H1 (cell line): ENCODE measurements at regions not wholly inside any gene's neighbourhood (a gene's known extent, or its start where the extent isn't known, plus 50 kb on each side); places are given as distances from the start of the nearest gene placed in this dataset.

Source experiments
- EP300 ChIP-seq, 2 experiments: IDR thresholded peaks; 1 replicate in 1 of 2; 2 replicates in 1 of 2; pipeline ENCODE4 v1.6.1; 2011 to 2012; ENCODE audit warnings: low read depth in 2 of 2, low read length in 2 of 2, mild to moderate bottlenecking in 2 of 2, borderline replicate concordance in 1 of 2, inconsistent platforms in 1 of 2, moderate library complexity in 1 of 2
- MAFK ChIP-seq: IDR thresholded peaks from 2 replicates; pipeline ENCODE4 v1.6.1; 2012; ENCODE audit warnings: low read depth, mild to moderate bottlenecking, improper control_type of control experiment, low read length
- YY1 ChIP-seq: IDR thresholded peaks from 2 replicates; pipeline ENCODE4 v1.6.1; 2011; ENCODE audit warnings: low read depth, mild to moderate bottlenecking, low read length
- ZNF274 ChIP-seq: IDR thresholded peaks from 2 replicates; pipeline ENCODE4 v1.7.0; 2012; ENCODE audit warnings: low read length, borderline replicate concordance; ENCODE audit errors: extremely low read depth
- TF ChIP-seq, protein P1 (sequence below): fragments of 300-600 bp; sonication (generic); IDR thresholded peaks from 2 replicates; pipeline ENCODE4 v1.7.1; 2012; ENCODE audit warnings: low read length, moderate library complexity, mild to moderate bottlenecking, inconsistent platforms; ENCODE audit not compliant: insufficient replicate concordance

DNA sequence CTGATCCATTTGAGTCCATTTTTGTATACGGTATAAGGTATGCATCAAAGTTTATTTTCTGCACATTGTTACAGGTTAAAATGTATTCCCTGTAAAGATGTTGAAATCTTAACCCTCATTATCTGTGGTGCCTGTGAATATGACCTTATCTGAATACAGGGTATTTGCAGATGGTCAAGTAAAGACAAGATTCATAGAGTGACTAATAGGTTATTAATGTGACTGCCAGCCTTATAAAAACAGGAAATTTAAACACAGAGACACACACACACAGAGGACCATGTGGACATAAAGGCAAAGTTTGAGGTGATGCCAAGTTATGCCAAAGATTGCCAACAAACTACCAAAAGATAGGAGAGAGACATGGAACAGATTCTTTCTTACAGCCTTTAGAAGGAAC is 347.2 kb upstream of the DCN start (continued):
- TF ChIP-seq, protein P1, sequence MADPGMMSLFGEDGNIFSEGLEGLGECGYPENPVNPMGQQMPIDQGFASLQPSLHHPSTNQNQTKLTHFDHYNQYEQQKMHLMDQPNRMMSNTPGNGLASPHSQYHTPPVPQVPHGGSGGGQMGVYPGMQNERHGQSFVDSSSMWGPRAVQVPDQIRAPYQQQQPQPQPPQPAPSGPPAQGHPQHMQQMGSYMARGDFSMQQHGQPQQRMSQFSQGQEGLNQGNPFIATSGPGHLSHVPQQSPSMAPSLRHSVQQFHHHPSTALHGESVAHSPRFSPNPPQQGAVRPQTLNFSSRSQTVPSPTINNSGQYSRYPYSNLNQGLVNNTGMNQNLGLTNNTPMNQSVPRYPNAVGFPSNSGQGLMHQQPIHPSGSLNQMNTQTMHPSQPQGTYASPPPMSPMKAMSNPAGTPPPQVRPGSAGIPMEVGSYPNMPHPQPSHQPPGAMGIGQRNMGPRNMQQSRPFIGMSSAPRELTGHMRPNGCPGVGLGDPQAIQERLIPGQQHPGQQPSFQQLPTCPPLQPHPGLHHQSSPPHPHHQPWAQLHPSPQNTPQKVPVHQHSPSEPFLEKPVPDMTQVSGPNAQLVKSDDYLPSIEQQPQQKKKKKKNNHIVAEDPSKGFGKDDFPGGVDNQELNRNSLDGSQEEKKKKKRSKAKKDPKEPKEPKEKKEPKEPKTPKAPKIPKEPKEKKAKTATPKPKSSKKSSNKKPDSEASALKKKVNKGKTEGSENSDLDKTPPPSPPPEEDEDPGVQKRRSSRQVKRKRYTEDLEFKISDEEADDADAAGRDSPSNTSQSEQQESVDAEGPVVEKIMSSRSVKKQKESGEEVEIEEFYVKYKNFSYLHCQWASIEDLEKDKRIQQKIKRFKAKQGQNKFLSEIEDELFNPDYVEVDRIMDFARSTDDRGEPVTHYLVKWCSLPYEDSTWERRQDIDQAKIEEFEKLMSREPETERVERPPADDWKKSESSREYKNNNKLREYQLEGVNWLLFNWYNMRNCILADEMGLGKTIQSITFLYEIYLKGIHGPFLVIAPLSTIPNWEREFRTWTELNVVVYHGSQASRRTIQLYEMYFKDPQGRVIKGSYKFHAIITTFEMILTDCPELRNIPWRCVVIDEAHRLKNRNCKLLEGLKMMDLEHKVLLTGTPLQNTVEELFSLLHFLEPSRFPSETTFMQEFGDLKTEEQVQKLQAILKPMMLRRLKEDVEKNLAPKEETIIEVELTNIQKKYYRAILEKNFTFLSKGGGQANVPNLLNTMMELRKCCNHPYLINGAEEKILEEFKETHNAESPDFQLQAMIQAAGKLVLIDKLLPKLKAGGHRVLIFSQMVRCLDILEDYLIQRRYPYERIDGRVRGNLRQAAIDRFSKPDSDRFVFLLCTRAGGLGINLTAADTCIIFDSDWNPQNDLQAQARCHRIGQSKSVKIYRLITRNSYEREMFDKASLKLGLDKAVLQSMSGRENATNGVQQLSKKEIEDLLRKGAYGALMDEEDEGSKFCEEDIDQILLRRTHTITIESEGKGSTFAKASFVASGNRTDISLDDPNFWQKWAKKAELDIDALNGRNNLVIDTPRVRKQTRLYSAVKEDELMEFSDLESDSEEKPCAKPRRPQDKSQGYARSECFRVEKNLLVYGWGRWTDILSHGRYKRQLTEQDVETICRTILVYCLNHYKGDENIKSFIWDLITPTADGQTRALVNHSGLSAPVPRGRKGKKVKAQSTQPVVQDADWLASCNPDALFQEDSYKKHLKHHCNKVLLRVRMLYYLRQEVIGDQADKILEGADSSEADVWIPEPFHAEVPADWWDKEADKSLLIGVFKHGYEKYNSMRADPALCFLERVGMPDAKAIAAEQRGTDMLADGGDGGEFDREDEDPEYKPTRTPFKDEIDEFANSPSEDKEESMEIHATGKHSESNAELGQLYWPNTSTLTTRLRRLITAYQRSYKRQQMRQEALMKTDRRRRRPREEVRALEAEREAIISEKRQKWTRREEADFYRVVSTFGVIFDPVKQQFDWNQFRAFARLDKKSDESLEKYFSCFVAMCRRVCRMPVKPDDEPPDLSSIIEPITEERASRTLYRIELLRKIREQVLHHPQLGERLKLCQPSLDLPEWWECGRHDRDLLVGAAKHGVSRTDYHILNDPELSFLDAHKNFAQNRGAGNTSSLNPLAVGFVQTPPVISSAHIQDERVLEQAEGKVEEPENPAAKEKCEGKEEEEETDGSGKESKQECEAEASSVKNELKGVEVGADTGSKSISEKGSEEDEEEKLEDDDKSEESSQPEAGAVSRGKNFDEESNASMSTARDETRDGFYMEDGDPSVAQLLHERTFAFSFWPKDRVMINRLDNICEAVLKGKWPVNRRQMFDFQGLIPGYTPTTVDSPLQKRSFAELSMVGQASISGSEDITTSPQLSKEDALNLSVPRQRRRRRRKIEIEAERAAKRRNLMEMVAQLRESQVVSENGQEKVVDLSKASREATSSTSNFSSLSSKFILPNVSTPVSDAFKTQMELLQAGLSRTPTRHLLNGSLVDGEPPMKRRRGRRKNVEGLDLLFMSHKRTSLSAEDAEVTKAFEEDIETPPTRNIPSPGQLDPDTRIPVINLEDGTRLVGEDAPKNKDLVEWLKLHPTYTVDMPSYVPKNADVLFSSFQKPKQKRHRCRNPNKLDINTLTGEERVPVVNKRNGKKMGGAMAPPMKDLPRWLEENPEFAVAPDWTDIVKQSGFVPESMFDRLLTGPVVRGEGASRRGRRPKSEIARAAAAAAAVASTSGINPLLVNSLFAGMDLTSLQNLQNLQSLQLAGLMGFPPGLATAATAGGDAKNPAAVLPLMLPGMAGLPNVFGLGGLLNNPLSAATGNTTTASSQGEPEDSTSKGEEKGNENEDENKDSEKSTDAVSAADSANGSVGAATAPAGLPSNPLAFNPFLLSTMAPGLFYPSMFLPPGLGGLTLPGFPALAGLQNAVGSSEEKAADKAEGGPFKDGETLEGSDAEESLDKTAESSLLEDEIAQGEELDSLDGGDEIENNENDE: no peak
- no peak for TF ChIP-seq MAFK
- TF ChIP-seq ZNF274: no peak
- TF ChIP-seq EP300 (IDR thresholded peaks at IDR 0.05; ENCODE audit: borderline replicate concordance in 1 of 2, low read depth in 2 of 2, low read length in 2 of 2): no peak
- no peak for TF ChIP-seq YY1
